ENCODE measurements at regions not wholly inside any gene's neighbourhood (a gene's known extent, or its start where the extent isn't known, plus 50 kb on each side); places are given as distances from the start of the nearest gene placed in this dataset.

- no peak for TF ChIP-seq REST (IDR thresholded peaks at IDR 0.05; ENCODE audit: insufficient read depth in 1 of 2, low read depth in 2 of 2, low read length in 2 of 2)
- TF ChIP-seq POLR2AphosphoS5 (IDR thresholded peaks at IDR 0.05; ENCODE audit: low read depth, low read length) = no peak
- TF ChIP-seq TAF1 (IDR thresholded peaks at IDR 0.05; ENCODE audit: borderline replicate concordance, insufficient read depth, low read length) = no peak
- TF ChIP-seq FOXP2 (optimal IDR thresholded peaks at IDR 0.05; ENCODE audit: borderline replicate concordance, extremely low read depth, extremely low read length, insufficient read depth) = no peak
- TF ChIP-seq SIN3A (IDR thresholded peaks at IDR 0.05; ENCODE audit: borderline replicate concordance, insufficient read depth, low read length) = no peak
These were observed 60.2 kb upstream of the NRG3 start for GRCh38 chr10:81814842-81815241.

- TF ChIP-seq SIN3A (IDR thresholded peaks at IDR 0.05; ENCODE audit: borderline replicate concordance, insufficient read depth, low read length) (no peak), REST (IDR thresholded peaks at IDR 0.05; ENCODE audit: insufficient read depth in 1 of 2, low read depth in 2 of 2, low read length in 2 of 2) (no peak), TAF1 (IDR thresholded peaks at IDR 0.05; ENCODE audit: borderline replicate concordance, insufficient read depth, low read length) (no peak)
These were observed 57.3 kb upstream of the NRG3 start for GRCh38 chr10:81817596-81818170.

GRCh38 chr10:81820418-81820817 lies 54.6 kb upstream of the NRG3 start:
- TF ChIP-seq FOXP2 (optimal IDR thresholded peaks at IDR 0.05; ENCODE audit: borderline replicate concordance, extremely low read depth, extremely low read length, insufficient read depth) = no peak
- TF ChIP-seq TAF1 (IDR thresholded peaks at IDR 0.05; ENCODE audit: borderline replicate concordance, insufficient read depth, low read length) = no peak
- TF ChIP-seq POLR2AphosphoS5 (IDR thresholded peaks at IDR 0.05; ENCODE audit: low read depth, low read length) = no peak
- TF ChIP-seq SIN3A (IDR thresholded peaks at IDR 0.05; ENCODE audit: borderline replicate concordance, insufficient read depth, low read length) = no peak
- TF ChIP-seq REST (IDR thresholded peaks at IDR 0.05; ENCODE audit: insufficient read depth in 1 of 2, low read depth in 2 of 2, low read length in 2 of 2) = no peak

Data from PFSK-1 (cell line).